ENCODE measurements at regions not wholly inside any gene's neighbourhood (a gene's known extent, or its start where the extent isn't known, plus 50 kb on each side); places are given as distances from the start of the nearest gene placed in this dataset.

DNA sequence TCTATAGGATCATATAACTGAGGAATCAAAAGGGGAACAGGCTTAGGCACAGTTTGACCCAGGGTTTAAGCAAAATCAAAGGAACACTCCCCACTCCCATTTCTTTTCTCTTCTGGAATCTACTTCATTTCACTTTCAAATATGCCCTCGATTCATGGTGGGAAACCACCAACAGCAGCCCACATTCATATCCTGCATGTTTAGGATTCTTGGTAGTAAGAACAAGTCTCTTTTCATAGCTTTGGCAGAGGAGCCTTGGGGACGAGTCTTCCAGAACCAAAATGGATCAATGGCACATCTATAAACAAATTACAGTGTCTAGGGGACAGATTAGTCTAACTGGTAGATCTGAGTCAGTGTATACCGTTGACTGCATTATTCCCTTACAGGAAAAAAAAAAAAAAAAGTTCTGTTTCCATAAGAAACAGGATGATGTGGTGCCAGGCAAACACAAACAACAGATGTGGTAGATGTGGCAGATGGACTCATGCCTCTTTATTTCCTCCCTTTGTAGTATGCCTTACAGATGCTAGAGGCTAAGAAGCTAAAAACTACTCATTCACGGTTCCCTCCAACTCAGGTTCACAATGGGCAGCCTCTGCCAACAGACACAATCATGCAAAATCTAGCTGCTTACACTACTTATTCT is 578.3 kb upstream of the ADAMTS9 start:
- no peak overlapping the region for H3K4me3 ChIP-seq (replicated peaks in 1 of 2; ENCODE audit: low read depth in 1 of 2, low read length in 2 of 2)
- CTCF ChIA-PET: no interaction called here
- no peaks in the 10 kb centered on the region for H3K9me2 ChIP-seq (ENCODE audit: insufficient read depth)
- no peaks in the 10 kb centered on the region for H3K4me1 ChIP-seq (ENCODE audit: control insufficient read depth in 1 of 2, insufficient read depth in 2 of 2, low read length in 2 of 2)
- no peak overlapping the region for H2AFZ ChIP-seq (ENCODE audit: low read depth, low read length, poor library complexity, severe bottlenecking)
- H3K27ac ChIP-seq (ENCODE audit: low read depth, low read length): no peak overlapping the region
- POLR2A ChIA-PET: no interaction called here
- DNase-seq (ENCODE audit: low read depth, low spot score): no peak
- intact Hi-C loops (cut with micrococcal nuclease): no loop called here
- no peaks in the 10 kb centered on the region for H3K36me3 ChIP-seq (ENCODE audit: control insufficient read depth in 1 of 2, insufficient read depth in 2 of 2, low read length in 2 of 2)
- BruUV-seq (replicated peaks): no TSS peak
- no peaks in the 10 kb centered on the region for H3K9me3 ChIP-seq (ENCODE audit: control insufficient read depth in 1 of 2, insufficient read depth in 1 of 2, low read depth in 1 of 2, low read length in 2 of 2)
- H3K9ac ChIP-seq (ENCODE audit: low read length): no peak overlapping the region
- peaks cover 7% of the 10 kb centered on the region for H3K27me3 ChIP-seq (ENCODE audit: insufficient read depth, low read length)
- TF ChIP-seq JUND (IDR thresholded peaks at IDR 0.05): no peak
- no peak for TF ChIP-seq ELF1 (IDR thresholded peaks at IDR 0.05; ENCODE audit: borderline replicate concordance, low read depth)
- no peak for TF ChIP-seq SP1 (IDR thresholded peaks at IDR 0.05; ENCODE audit: low read depth)
- TF ChIP-seq FOSL1 (IDR thresholded peaks at IDR 0.05; ENCODE audit: low read depth): no peak
- no peak for TF ChIP-seq POLR2A (IDR thresholded peaks at IDR 0.05; ENCODE audit: borderline replicate concordance, extremely low read depth, insufficient read depth, insufficient read length)
- TF ChIP-seq EGR1 (IDR thresholded peaks at IDR 0.05; ENCODE audit: low read depth): no peak
- TF ChIP-seq CBX3 (IDR thresholded peaks at IDR 0.05; ENCODE audit: low read depth): no peak
- TF ChIP-seq ZFX (IDR thresholded peaks at IDR 0.05): no peak
- no peak for TF ChIP-seq CEBPB (IDR thresholded peaks at IDR 0.05; ENCODE audit: low read depth)
- TF ChIP-seq, protein P1, sequence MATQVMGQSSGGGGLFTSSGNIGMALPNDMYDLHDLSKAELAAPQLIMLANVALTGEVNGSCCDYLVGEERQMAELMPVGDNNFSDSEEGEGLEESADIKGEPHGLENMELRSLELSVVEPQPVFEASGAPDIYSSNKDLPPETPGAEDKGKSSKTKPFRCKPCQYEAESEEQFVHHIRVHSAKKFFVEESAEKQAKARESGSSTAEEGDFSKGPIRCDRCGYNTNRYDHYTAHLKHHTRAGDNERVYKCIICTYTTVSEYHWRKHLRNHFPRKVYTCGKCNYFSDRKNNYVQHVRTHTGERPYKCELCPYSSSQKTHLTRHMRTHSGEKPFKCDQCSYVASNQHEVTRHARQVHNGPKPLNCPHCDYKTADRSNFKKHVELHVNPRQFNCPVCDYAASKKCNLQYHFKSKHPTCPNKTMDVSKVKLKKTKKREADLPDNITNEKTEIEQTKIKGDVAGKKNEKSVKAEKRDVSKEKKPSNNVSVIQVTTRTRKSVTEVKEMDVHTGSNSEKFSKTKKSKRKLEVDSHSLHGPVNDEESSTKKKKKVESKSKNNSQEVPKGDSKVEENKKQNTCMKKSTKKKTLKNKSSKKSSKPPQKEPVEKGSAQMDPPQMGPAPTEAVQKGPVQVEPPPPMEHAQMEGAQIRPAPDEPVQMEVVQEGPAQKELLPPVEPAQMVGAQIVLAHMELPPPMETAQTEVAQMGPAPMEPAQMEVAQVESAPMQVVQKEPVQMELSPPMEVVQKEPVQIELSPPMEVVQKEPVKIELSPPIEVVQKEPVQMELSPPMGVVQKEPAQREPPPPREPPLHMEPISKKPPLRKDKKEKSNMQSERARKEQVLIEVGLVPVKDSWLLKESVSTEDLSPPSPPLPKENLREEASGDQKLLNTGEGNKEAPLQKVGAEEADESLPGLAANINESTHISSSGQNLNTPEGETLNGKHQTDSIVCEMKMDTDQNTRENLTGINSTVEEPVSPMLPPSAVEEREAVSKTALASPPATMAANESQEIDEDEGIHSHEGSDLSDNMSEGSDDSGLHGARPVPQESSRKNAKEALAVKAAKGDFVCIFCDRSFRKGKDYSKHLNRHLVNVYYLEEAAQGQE (IDR thresholded peaks at IDR 0.05; ENCODE audit: low read depth): no peak
- TF ChIP-seq, protein P2, sequence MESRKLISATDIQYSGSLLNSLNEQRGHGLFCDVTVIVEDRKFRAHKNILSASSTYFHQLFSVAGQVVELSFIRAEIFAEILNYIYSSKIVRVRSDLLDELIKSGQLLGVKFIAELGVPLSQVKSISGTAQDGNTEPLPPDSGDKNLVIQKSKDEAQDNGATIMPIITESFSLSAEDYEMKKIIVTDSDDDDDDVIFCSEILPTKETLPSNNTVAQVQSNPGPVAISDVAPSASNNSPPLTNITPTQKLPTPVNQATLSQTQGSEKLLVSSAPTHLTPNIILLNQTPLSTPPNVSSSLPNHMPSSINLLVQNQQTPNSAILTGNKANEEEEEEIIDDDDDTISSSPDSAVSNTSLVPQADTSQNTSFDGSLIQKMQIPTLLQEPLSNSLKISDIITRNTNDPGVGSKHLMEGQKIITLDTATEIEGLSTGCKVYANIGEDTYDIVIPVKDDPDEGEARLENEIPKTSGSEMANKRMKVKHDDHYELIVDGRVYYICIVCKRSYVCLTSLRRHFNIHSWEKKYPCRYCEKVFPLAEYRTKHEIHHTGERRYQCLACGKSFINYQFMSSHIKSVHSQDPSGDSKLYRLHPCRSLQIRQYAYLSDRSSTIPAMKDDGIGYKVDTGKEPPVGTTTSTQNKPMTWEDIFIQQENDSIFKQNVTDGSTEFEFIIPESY (IDR thresholded peaks at IDR 0.05; ENCODE audit: extremely low read depth, insufficient replicate concordance, low read length): no peak
- no peak for TF ChIP-seq RAD21 (IDR thresholded peaks at IDR 0.05; ENCODE audit: low read depth)
- no peak for TF ChIP-seq EZH2 (IDR thresholded peaks at IDR 0.05)
- RAD21 ChIA-PET (ENCODE audit: low non-redundant PET in 1 of 2, low total read pairs in 2 of 2, uncharacterized antibody in 2 of 2, unreplicated experiment in 2 of 2): no interaction called here
- H4K20me1 ChIP-seq (ENCODE audit: insufficient read depth): no peaks in the 10 kb centered on the region
- ATAC-seq: no peak
- no peaks in the 10 kb centered on the region for H3K79me2 ChIP-seq (ENCODE audit: insufficient read depth, low read length)
- no peak overlapping the region for H3K4me2 ChIP-seq (ENCODE audit: low read length)
